Psoas muscle (tissue), 7 donors: ENCODE measurements at regions not wholly inside any gene's neighbourhood (a gene's known extent, or its start where the extent isn't known, plus 50 kb on each side); places are given as distances from the start of the nearest gene placed in this dataset.

Source experiments
- ATAC-seq, 4 donors: fragments of 200-7000 bp; cut with Tn5 transposase; one replicate each; pipeline ENCODE4 v1.9.1; 2020; ENCODE audit warnings: moderate library complexity in 3 of 4, mild to moderate bottlenecking in 2 of 4
- DNase-seq, 2 donors: peaks; one replicate each; pipeline ENCODE4 v3.0.0-alpha.2; 2020
- H3K27ac ChIP-seq: fragments of 200-600 bp; one replicate; pipeline ENCODE4 v1.8.0; 2022
- H3K27me3 ChIP-seq, 3 donors: fragments of 200-600 bp in 1 of 3; one replicate each; pipeline versions ENCODE4 v1.6.1 to v1.8.0; 2013 to 2022; ENCODE audit warnings: low read length in 2 of 3, mild to moderate bottlenecking in 2 of 3, moderate library complexity in 1 of 3; ENCODE audit not compliant: insufficient read depth in 3 of 3
- H3K36me3 ChIP-seq, 2 donors: fragments of 200-600 bp in 1 of 2; one replicate each; pipeline versions ENCODE4 v1.6.1 to v1.8.0; 2013 to 2022; ENCODE audit warnings: low read depth in 1 of 2, mild to moderate bottlenecking in 1 of 2, moderate library complexity in 1 of 2; ENCODE audit not compliant: insufficient read depth in 1 of 2
- H3K4me1 ChIP-seq: fragments of 200-600 bp; one replicate; pipeline ENCODE4 v1.8.0; 2022
- H3K4me3 ChIP-seq: fragments of 200-600 bp; one replicate; pipeline ENCODE4 v1.8.0; 2022; ENCODE audit warnings: mild to moderate bottlenecking
- H3K9me3 ChIP-seq: fragments of 200-600 bp; one replicate; pipeline ENCODE4 v1.8.0; 2022
- WGBS, 3 donors: extraction: QIAGEN DNeasy Blood & Tissue Kit; methylation state at CpG; one replicate each; pipeline versions ENCODE4 v1.1.6 to v1.1.7; 2013; 5-methylcytosine and 5-hydroxymethylcytosine counted together
- intact Hi-C, 2 donors: fragments of 100-400 bp; cut with DNase I; formaldehyde crosslinking; loops; one replicate each; pipeline versions ENCODE4 v1.11.0 to v1.14.2; 2022
- TF ChIP-seq, protein P1 (sequence below): fragments of 200-600 bp; IDR thresholded peaks from one replicate; pipeline ENCODE4 v1.8.0; 2022; ENCODE audit warnings: antibody characterized with exemption
- donor health status: healthy with polysubstance abuse.
- donor health status: DM: no; HTN: no; CAD: no; lungs with moderate emphysema.
- donor health status: Bipolar disorder and iron deficiency.
- donor health status: healthy.
- donor health status: DM: yes; HTN: yes; CAD: no.
- donor health status: DM: no; HTN: no; CAD: no.
- donor health status: DM: yes; HTN: yes; CAD: no.

DNA sequence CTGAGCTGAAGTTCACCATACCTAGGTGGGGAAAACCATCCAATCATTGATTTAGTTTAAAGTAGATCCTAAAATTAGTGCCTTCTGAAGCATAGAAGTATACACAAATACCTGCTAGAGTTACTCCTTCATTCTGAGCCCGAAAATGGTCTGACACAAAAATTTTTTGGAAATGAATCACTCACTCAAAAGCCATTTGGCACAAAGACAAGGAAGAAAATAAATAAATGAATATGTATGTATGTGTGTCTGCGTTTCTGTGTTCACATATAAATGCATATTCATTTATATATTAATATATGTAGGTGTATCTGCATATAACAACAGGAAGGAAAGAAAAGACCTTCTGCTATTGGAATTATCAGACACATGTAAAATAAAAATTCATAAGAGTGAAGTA lies 614.4 kb upstream of the PCDH9 start:
- Histone ChIP-seq H3K36me3 (no peaks in the 10 kb centered on the region), H3K4me3 (no peak overlapping the region), H3K27me3 (no peaks in the 10 kb centered on the region), H3K4me1 (no peaks in the 10 kb centered on the region), H3K27ac (no peak overlapping the region), H3K9me3 (no peaks in the 10 kb centered on the region)
- intact Hi-C loops = no loop called here
- DNase-seq = no peak
- ATAC-seq = no peak
- 70 to 84% (median 80%) methylated on average over 2 of the region's 2 CpGs for WGBS, 3 donors
- TF ChIP-seq, protein P1, sequence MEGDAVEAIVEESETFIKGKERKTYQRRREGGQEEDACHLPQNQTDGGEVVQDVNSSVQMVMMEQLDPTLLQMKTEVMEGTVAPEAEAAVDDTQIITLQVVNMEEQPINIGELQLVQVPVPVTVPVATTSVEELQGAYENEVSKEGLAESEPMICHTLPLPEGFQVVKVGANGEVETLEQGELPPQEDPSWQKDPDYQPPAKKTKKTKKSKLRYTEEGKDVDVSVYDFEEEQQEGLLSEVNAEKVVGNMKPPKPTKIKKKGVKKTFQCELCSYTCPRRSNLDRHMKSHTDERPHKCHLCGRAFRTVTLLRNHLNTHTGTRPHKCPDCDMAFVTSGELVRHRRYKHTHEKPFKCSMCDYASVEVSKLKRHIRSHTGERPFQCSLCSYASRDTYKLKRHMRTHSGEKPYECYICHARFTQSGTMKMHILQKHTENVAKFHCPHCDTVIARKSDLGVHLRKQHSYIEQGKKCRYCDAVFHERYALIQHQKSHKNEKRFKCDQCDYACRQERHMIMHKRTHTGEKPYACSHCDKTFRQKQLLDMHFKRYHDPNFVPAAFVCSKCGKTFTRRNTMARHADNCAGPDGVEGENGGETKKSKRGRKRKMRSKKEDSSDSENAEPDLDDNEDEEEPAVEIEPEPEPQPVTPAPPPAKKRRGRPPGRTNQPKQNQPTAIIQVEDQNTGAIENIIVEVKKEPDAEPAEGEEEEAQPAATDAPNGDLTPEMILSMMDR = no peak

DNA sequence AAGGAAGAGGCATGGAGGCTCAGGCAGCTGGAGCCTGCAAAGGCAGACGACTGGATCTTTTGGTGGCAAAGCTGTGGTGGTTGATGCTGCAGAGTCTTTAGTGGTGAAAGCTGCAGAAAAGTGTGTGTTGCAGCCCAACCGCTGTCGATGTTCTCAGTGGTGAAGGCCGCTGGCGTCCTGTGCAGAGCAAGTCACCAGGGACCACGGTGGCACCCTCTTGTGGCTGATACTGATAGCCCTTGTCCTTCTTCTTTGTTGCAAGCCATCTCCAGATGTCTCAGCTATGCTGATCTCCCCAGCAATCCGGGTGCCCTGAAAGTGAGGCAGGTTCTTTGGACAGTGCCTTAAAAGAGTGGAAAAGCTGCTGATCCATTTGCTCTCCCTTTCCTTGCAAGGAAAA lies 610.9 kb upstream of the PCDH9 start:
- Histone ChIP-seq H3K27ac (no peak overlapping the region), H3K4me1 (no peaks in the 10 kb centered on the region), H3K4me3 (no peak overlapping the region), H3K27me3 (no peaks in the 10 kb centered on the region), H3K36me3 (no peaks in the 10 kb centered on the region), H3K9me3 (no peaks in the 10 kb centered on the region)
- WGBS, 3 donors = 79 to 89% (median 85%) methylated on average over 7 of the region's 7 CpGs
- TF ChIP-seq, protein P1 = no peak
- intact Hi-C loops = no loop called here
- ATAC-seq = no peak
- no peak for DNase-seq

DNA sequence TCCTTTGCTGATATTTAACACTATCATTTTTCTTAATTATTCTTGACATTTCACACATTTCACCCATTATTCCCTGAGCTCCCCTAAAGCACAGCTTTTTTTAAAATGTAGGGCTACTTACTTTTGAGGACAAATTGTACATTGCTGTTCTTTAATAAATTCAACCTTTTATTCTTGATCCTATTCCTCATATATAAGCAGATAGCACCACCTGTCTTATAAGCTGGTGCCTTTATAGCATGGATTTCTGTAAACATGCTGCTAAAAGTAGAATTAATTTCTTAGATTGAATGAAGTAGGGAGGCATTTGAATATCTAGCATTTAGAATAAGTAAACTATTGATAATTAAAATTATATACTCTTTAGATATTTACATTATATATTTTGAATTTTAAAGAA lies 603.4 kb upstream of the PCDH9 start:
- DNase-seq (no peak), ATAC-seq (no peak)
- intact Hi-C loops = no loop called here
- H3K36me3 ChIP-seq = no peaks in the 10 kb centered on the region
- peaks cover 7% of the 10 kb centered on the region for H3K9me3 ChIP-seq
- no peak overlapping the region for H3K27ac ChIP-seq
- no peak overlapping the region for H3K4me3 ChIP-seq
- TF ChIP-seq, protein P1 = no peak
- H3K27me3 ChIP-seq = no peaks in the 10 kb centered on the region
- H3K4me1 ChIP-seq = no peaks in the 10 kb centered on the region

DNA sequence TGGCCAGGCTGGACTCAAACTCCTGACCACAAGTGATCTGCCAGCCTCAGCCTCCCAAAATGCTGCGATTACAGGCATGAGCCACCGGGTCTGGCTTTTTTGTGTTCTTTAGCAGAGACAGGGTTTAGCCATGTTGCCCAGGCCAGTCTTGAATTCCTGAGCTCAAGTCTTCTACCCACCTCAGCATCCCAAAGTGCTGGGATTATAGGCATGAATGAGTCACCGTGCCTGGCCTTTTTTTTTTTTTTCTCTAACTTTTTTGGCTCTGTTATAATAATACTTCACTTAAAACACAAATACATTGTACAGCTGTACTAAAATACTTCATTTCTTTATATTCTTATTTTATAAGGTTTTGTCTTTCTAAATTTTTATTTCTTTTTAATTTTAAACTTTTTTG lies 599.5 kb upstream of the PCDH9 start:
- no peaks in the 10 kb centered on the region for H3K4me1 ChIP-seq
- H3K27ac ChIP-seq = no peak overlapping the region
- no peak for DNase-seq
- 77 to 92% (median 85%) methylated on average over 3 of the region's 3 CpGs for WGBS, 3 donors
- H3K27me3 ChIP-seq = no peaks in the 10 kb centered on the region
- intact Hi-C loops = no loop called here
- H3K9me3 ChIP-seq = no peaks in the 10 kb centered on the region
- no peaks in the 10 kb centered on the region for H3K36me3 ChIP-seq
- no peak for ATAC-seq
- no peak overlapping the region for H3K4me3 ChIP-seq
- TF ChIP-seq, protein P1 = no peak

DNA sequence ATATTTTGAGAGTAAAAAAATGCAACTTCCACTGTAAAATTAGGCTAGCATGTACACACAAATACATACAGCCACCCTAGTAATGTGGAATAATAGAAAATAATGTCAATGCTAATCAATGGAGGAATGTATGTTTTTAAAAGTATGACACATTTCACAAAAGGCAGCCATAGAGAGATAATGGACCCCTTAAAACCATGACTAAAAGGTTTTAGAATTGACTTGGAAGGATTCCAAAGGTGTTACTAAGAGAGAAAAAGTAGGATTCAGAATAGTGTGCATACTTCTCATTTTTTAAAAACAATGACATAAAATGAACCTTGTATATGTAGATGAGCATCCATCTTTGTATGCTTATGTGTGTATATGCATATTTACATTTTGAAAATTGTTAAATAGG lies 597.9 kb upstream of the PCDH9 start:
- Histone ChIP-seq H3K27me3 (no peaks in the 10 kb centered on the region), H3K9me3 (no peaks in the 10 kb centered on the region), H3K4me3 (no peak overlapping the region), H3K4me1 (no peaks in the 10 kb centered on the region), H3K27ac (no peak overlapping the region), H3K36me3 (no peaks in the 10 kb centered on the region)
- DNase-seq = no peak
- TF ChIP-seq, protein P1 = no peak
- no peak for ATAC-seq
- intact Hi-C loops = no loop called here
